HCT116 (cell line): ENCODE measurements at regions not wholly inside any gene's neighbourhood (a gene's known extent, or its start where the extent isn't known, plus 50 kb on each side); places are given as distances from the start of the nearest gene placed in this dataset.

ENCODE experiments used
- ATAC-seq: fragments of 200-7000 bp; cut with Tn5 transposase; 2 replicates; pipeline ENCODE4 v1.9.1; 2020; ENCODE audit warnings: mild to moderate bottlenecking, moderate library complexity
- BruUV-seq: library from RNA; stranded (reverse); fragments of 400-500 nt; replicated peaks from 2 replicates; lab custom pipeline; 2021; lab: Mats Ljungman, UMichigan
- CTCF ChIA-PET: fragments of 300-600 bp; sonication (Branson Sonifier 250); formaldehyde crosslinking; loops from one replicate; lab custom pipeline; 2021; ENCODE audit warnings: antibody characterized with exemption; lab: Charles Lee
- POLR2A ChIA-PET: fragments of 300-600, 350-600 bp; sonication (Branson Sonifier 250); formaldehyde crosslinking; loops from one replicate; lab custom pipeline; 2021; ENCODE audit warnings: antibody characterized with exemption; lab: Charles Lee
- RAD21 ChIA-PET, 2 experiments: fragments of 300-600 bp; sonication (Branson Sonifier 250); formaldehyde crosslinking; loops; one replicate each; lab custom pipeline; 2023; ENCODE audit warnings: low total read pairs in 2 of 2; ENCODE audit not compliant: uncharacterized antibody in 2 of 2, unreplicated experiment in 2 of 2, low non-redundant PET in 1 of 2; lab: Charles Lee
- DNase-seq: peaks from one replicate; pipeline ENCODE4 v3.0.0-alpha.2; 2010; ENCODE audit warnings: low read depth, low spot score
- H2AFZ ChIP-seq: fragments of 200-600 bp; shearing (Covaris generic), sonication (generic); 2 replicates; pipeline ENCODE4 v1.6.1; 2017; ENCODE audit warnings: low read depth, mixed run types, mixed read lengths, antibody characterized with exemption, low read length; ENCODE audit not compliant: poor library complexity, severe bottlenecking
- H3K27ac ChIP-seq: 2 replicates; pipeline ENCODE4 v1.5.1; 2012; ENCODE audit warnings: low read depth, low read length
- H3K27me3 ChIP-seq: fragments of 200-600 bp; sonication (generic); 2 replicates; pipeline ENCODE4 v1.6.1; 2016; ENCODE audit warnings: mixed run types, low read length, mixed read lengths; ENCODE audit not compliant: insufficient read depth
- H3K36me3 ChIP-seq, 2 experiments: fragments of 200-500 bp in 1 of 2; fragments of 200-600 bp in 1 of 2; sonication (Bioruptor generic) in 1 of 2; sonication (generic) in 1 of 2; 2 replicates each; pipeline versions ENCODE4 v1.5.1 to v1.6.1; 2014 to 2016; ENCODE audit warnings: low read length in 2 of 2, inconsistent platforms in 1 of 2, mixed read lengths in 1 of 2, mixed run types in 1 of 2; ENCODE audit not compliant: insufficient read depth in 2 of 2, control insufficient read depth in 1 of 2
- H3K4me1 ChIP-seq, 2 experiments: fragments of 200-600 bp in 1 of 2; sonication (generic) in 1 of 2; 2 replicates each; pipeline versions ENCODE4 v1.5.1 to v1.6.1; 2012 to 2017; ENCODE audit warnings: low read length in 2 of 2, inconsistent platforms in 1 of 2, mild to moderate bottlenecking in 1 of 2, mixed read lengths in 1 of 2, mixed run types in 1 of 2, moderate library complexity in 1 of 2; ENCODE audit not compliant: insufficient read depth in 2 of 2, control insufficient read depth in 1 of 2
- H3K4me2 ChIP-seq: fragments of 200-600 bp; sonication (generic); 2 replicates; pipeline ENCODE4 v1.6.1; 2017; ENCODE audit warnings: mixed run types, low read length, mixed read lengths
- H3K4me3 ChIP-seq, 2 experiments: fragments of 200-600 bp in 1 of 2; sonication (generic) in 1 of 2; replicated peaks in 1 of 2; 2 replicates each; pipeline ENCODE4 v1.5.1; 2011 to 2016; ENCODE audit warnings: low read length in 2 of 2, control low read depth in 1 of 2, low read depth in 1 of 2, mild to moderate bottlenecking in 1 of 2, mixed read lengths in 1 of 2, mixed run types in 1 of 2
- H3K79me2 ChIP-seq: fragments of 200-600 bp; sonication (generic); 2 replicates; pipeline ENCODE4 v1.6.1; 2017; ENCODE audit warnings: mild to moderate bottlenecking, mixed run types, low read length, moderate library complexity, mixed read lengths; ENCODE audit not compliant: insufficient read depth
- H3K9ac ChIP-seq: fragments of 200-600 bp; sonication (generic); 2 replicates; pipeline ENCODE4 v1.6.1; 2016; ENCODE audit warnings: low read length, mixed read lengths
- H3K9me2 ChIP-seq: fragments of 200-600 bp; sonication (generic), shearing (Covaris generic); 2 replicates; pipeline ENCODE4 v1.6.1; 2017; ENCODE audit warnings: mixed run types, mild to moderate bottlenecking, moderate library complexity; ENCODE audit not compliant: insufficient read depth
- H3K9me3 ChIP-seq, 2 experiments: fragments of 200-500 bp in 1 of 2; fragments of 200-600 bp in 1 of 2; sonication (Bioruptor generic) in 1 of 2; sonication (generic) in 1 of 2; 2 replicates each; pipeline ENCODE4 v1.6.1; 2014 to 2017; ENCODE audit warnings: low read length in 2 of 2, mixed read lengths in 2 of 2, inconsistent platforms in 1 of 2, low read depth in 1 of 2, mild to moderate bottlenecking in 1 of 2, mixed run types in 1 of 2, moderate library complexity in 1 of 2; ENCODE audit not compliant: control insufficient read depth in 1 of 2, insufficient read depth in 1 of 2
- H4K20me1 ChIP-seq: fragments of 200-600 bp; sonication (generic), shearing (Covaris generic); 2 replicates; pipeline ENCODE4 v1.6.1; 2017; ENCODE audit warnings: mixed run types, mild to moderate bottlenecking, moderate library complexity; ENCODE audit not compliant: insufficient read depth
- ELF1 ChIP-seq: IDR thresholded peaks from 2 replicates; pipeline ENCODE4 v1.6.1; 2012; ENCODE audit warnings: low read depth, borderline replicate concordance
- EZH2phosphoT487 ChIP-seq: fragments of 200-600 bp; IDR thresholded peaks from 2 replicates; pipeline ENCODE4 v1.6.1; 2018; ENCODE audit warnings: antibody characterized with exemption, borderline replicate concordance
- FOSL1 ChIP-seq: IDR thresholded peaks from 2 replicates; pipeline ENCODE4 v1.6.1; 2012; ENCODE audit warnings: low read depth
- MAX ChIP-seq: IDR thresholded peaks from 2 replicates; pipeline ENCODE4 v1.6.1; 2012
- POLR2A ChIP-seq: IDR thresholded peaks from 2 replicates; pipeline ENCODE4 v1.7.0; 2011; ENCODE audit warnings: borderline replicate concordance; ENCODE audit not compliant: insufficient read depth, insufficient read length; ENCODE audit errors: extremely low read depth
- POLR2AphosphoS5 ChIP-seq: IDR thresholded peaks from 2 replicates; pipeline ENCODE4 v1.6.1; 2011; ENCODE audit warnings: mild to moderate bottlenecking, low read depth, low read length, moderate library complexity
- REST ChIP-seq: IDR thresholded peaks from 2 replicates; pipeline ENCODE4 v1.6.1; 2012; ENCODE audit warnings: low read depth
- SIN3A ChIP-seq: IDR thresholded peaks from 2 replicates; pipeline ENCODE4 v1.6.1; 2012; ENCODE audit warnings: low read depth
- SP1 ChIP-seq: IDR thresholded peaks from 2 replicates; pipeline ENCODE4 v1.6.1; 2012; ENCODE audit warnings: low read depth
- SRF ChIP-seq: IDR thresholded peaks from 2 replicates; pipeline ENCODE4 v1.6.1; 2012; ENCODE audit warnings: low read depth
- TCF7L2 ChIP-seq: IDR thresholded peaks from 2 replicates; pipeline ENCODE4 v1.7.0; 2011; ENCODE audit warnings: borderline replicate concordance, inconsistent platforms; ENCODE audit not compliant: insufficient read depth, insufficient read length; ENCODE audit errors: extremely low read depth
- YY1 ChIP-seq: IDR thresholded peaks from 2 replicates; pipeline ENCODE4 v1.6.1; 2011; ENCODE audit warnings: low read length, low read depth, moderate library complexity, mild to moderate bottlenecking; ENCODE audit not compliant: insufficient replicate concordance; ENCODE audit errors: extremely low read depth
- ZBTB33 ChIP-seq: IDR thresholded peaks from 2 replicates; pipeline ENCODE4 v1.6.1; 2011; ENCODE audit warnings: mild to moderate bottlenecking, low read length, moderate library complexity; ENCODE audit not compliant: insufficient replicate concordance; ENCODE audit errors: extremely low read depth
- ZFX ChIP-seq: fragments of 450-650 bp; IDR thresholded peaks from 2 replicates; pipeline ENCODE4 v1.6.1; 2017
- intact Hi-C: fragments of 100-400 bp; cut with micrococcal nuclease; formaldehyde crosslinking; loops from 2 replicates; pipeline ENCODE4 v1.10.0; 2022

GRCh38 chr12:90084018-90084417, 375.4 kb upstream of the ATP2B1 start:
- no TSS peak for BruUV-seq
- H3K4me1 ChIP-seq, result no peaks in the 10 kb centered on the region
- H3K36me3 ChIP-seq, result no peaks in the 10 kb centered on the region
- CTCF ChIA-PET, result no interaction called here
- DNase-seq (no peak), ATAC-seq (no peak)
- TF ChIP-seq ZBTB33 (no peak), POLR2AphosphoS5 (no peak), ELF1 (no peak), MAX (no peak), POLR2A (no peak), EZH2phosphoT487 (no peak)
- H3K4me2 ChIP-seq, result no peak overlapping the region
- no peaks in the 10 kb centered on the region for H3K9me2 ChIP-seq
- no peaks in the 10 kb centered on the region for H4K20me1 ChIP-seq
- POLR2A ChIA-PET, result no interaction called here
- H3K79me2 ChIP-seq, result no peaks in the 10 kb centered on the region
- no peak overlapping the region for H3K9ac ChIP-seq
- intact Hi-C loops, result no loop called here
- H3K4me3 ChIP-seq, result no peak overlapping the region
- H2AFZ ChIP-seq, result no peak overlapping the region
- H3K27me3 ChIP-seq, result no peaks in the 10 kb centered on the region
- H3K27ac ChIP-seq, result no peak overlapping the region
- RAD21 ChIA-PET, result no interaction called here
- no peaks in the 10 kb centered on the region for H3K9me3 ChIP-seq

GRCh38 chr12:90080616-90081015, 372.0 kb upstream of the ATP2B1 start:
- no peaks in the 10 kb centered on the region for H3K9me3 ChIP-seq
- BruUV-seq, result no TSS peak
- no peaks in the 10 kb centered on the region for H3K4me1 ChIP-seq
- RAD21 ChIA-PET, result no interaction called here
- no peak overlapping the region for H3K4me3 ChIP-seq
- POLR2A ChIA-PET, result no interaction called here
- DNase-seq, result no peak
- ATAC-seq, result no peak
- H3K36me3 ChIP-seq, result no peaks in the 10 kb centered on the region
- no peak overlapping the region for H3K9ac ChIP-seq
- no peak overlapping the region for H2AFZ ChIP-seq
- no peak overlapping the region for H3K27ac ChIP-seq
- CTCF ChIA-PET, result interaction anchor here (0.5 kb wide), 1 partner anchor 22 kb away, joined by 3 read pairs; no protein-coding TSS in a partner anchor
- no peak overlapping the region for H3K4me2 ChIP-seq
- H4K20me1 ChIP-seq, result no peaks in the 10 kb centered on the region
- no peaks in the 10 kb centered on the region for H3K79me2 ChIP-seq
- no peaks in the 10 kb centered on the region for H3K27me3 ChIP-seq
- no peaks in the 10 kb centered on the region for H3K9me2 ChIP-seq
- intact Hi-C loops, result no loop called here
- TF ChIP-seq YY1, result no peak
- no peak for TF ChIP-seq TCF7L2
- TF ChIP-seq REST, result no peak
- TF ChIP-seq ZFX, result no peak
- TF ChIP-seq FOSL1, result no peak
- TF ChIP-seq SRF, result no peak
- no peak for TF ChIP-seq SP1
- no peak for TF ChIP-seq EZH2phosphoT487
- no peak for TF ChIP-seq POLR2AphosphoS5
- TF ChIP-seq SIN3A, result no peak
